Keratinocyte (primary cell): ENCODE measurements at regions not wholly inside any gene's neighbourhood (a gene's known extent, or its start where the extent isn't known, plus 50 kb on each side); places are given as distances from the start of the nearest gene placed in this dataset.

ENCODE experiments used
- DNase-seq: peaks from one replicate; pipeline ENCODE4 v3.0.0-alpha.2; 2011; ENCODE audit warnings: low read depth, missing footprints, low spot score
- FAIRE-seq: peaks from 2 replicates; lab custom pipeline; 2011; peaks lifted over from hg19 to GRCh38; lab: Jason Lieb, UNC
- H2AFZ ChIP-seq: 2 replicates; pipeline ENCODE4 v1.6.0; 2012; ENCODE audit warnings: low read length, control low read depth, inconsistent platforms; ENCODE audit not compliant: control insufficient read depth
- H3K27ac ChIP-seq: 2 replicates; pipeline ENCODE4 v1.5.1; 2011; ENCODE audit warnings: low read length; ENCODE audit not compliant: control insufficient read depth, insufficient read depth
- H3K27me3 ChIP-seq: 3 replicates; pipeline ENCODE4 v1.6.0; 2011; ENCODE audit warnings: low read length; ENCODE audit not compliant: control insufficient read depth, insufficient read depth; ENCODE audit errors: extremely low read depth
- H3K36me3 ChIP-seq, 2 experiments: 2 replicates in 1 of 2; 3 replicates in 1 of 2; pipeline ENCODE4 v1.5.1; 2011; ENCODE audit warnings: low read length in 2 of 2, mild to moderate bottlenecking in 1 of 2; ENCODE audit not compliant: control insufficient read depth in 2 of 2, insufficient read depth in 2 of 2; ENCODE audit errors: extremely low read depth in 1 of 2
- H3K4me1 ChIP-seq: 3 replicates; pipeline ENCODE4 v1.5.1; 2011; ENCODE audit warnings: low read length; ENCODE audit not compliant: control insufficient read depth, insufficient read depth; ENCODE audit errors: extremely low read depth
- H3K4me2 ChIP-seq: 3 replicates; pipeline ENCODE4 v1.6.0; 2011; ENCODE audit warnings: low read depth, low read length; ENCODE audit not compliant: control insufficient read depth, insufficient read depth; ENCODE audit errors: extremely low read depth
- H3K4me3 ChIP-seq, 3 experiments: fragments of 200-600 bp in 1 of 3; sonication (generic) in 1 of 3; 2 replicates in 2 of 3; 3 replicates in 1 of 3; pipeline ENCODE4 v1.5.1; 2011 to 2016; ENCODE audit warnings: low read length in 3 of 3, mild to moderate bottlenecking in 3 of 3, control low read depth in 2 of 3, inconsistent platforms in 1 of 3, low read depth in 1 of 3, mixed read lengths in 1 of 3, mixed run types in 1 of 3, moderate library complexity in 1 of 3; ENCODE audit not compliant: control insufficient read depth in 2 of 3, insufficient read depth in 2 of 3; ENCODE audit errors: extremely low read depth in 1 of 3
- H3K79me2 ChIP-seq: 2 replicates; pipeline ENCODE4 v1.6.0; 2012; ENCODE audit warnings: low read length; ENCODE audit not compliant: control insufficient read depth, insufficient read depth
- H3K9ac ChIP-seq: 3 replicates; pipeline ENCODE4 v1.6.0; 2011; ENCODE audit warnings: low read length; ENCODE audit not compliant: control insufficient read depth, insufficient read depth; ENCODE audit errors: extremely low read depth
- H3K9me1 ChIP-seq: 3 replicates; pipeline ENCODE4 v1.6.0; 2011; ENCODE audit warnings: low read length; ENCODE audit not compliant: control insufficient read depth, insufficient read depth; ENCODE audit errors: extremely low read depth
- H3K9me3 ChIP-seq: 2 replicates; pipeline ENCODE4 v1.5.1; 2012; ENCODE audit warnings: low read depth, low read length; ENCODE audit not compliant: control insufficient read depth
- H4K20me1 ChIP-seq: 3 replicates; pipeline ENCODE4 v1.6.0; 2011; ENCODE audit warnings: low read length; ENCODE audit not compliant: control insufficient read depth, insufficient read depth; ENCODE audit errors: extremely low read depth
- CTCF ChIP-seq, 3 experiments: IDR thresholded peaks in 1 of 3; conservative IDR thresholded peaks in 1 of 3; optimal IDR thresholded peaks in 1 of 3; 2 replicates in 2 of 3; 3 replicates in 1 of 3; pipeline versions ENCODE3 to v1.5.1; 2011; ENCODE audit warnings: low read length in 3 of 3, mild to moderate bottlenecking in 3 of 3, moderate library complexity in 2 of 3, control low read depth in 1 of 3, inconsistent platforms in 1 of 3; ENCODE audit not compliant: insufficient read depth in 2 of 3; ENCODE audit errors: extremely low read depth in 1 of 3
- EZH2 ChIP-seq: IDR thresholded peaks from one replicate; pipeline ENCODE4 v1.6.1; 2012; ENCODE audit warnings: inconsistent platforms, mild to moderate bottlenecking, low read length, moderate library complexity
- dilution Hi-C: fragments of 300-500 bp; cut with MboI; formaldehyde crosslinking; loops from one replicate; pipeline ENCODE4 v1.7.0; 2020; ENCODE audit warnings: low sequenced_read_pairs; ENCODE audit not compliant: extremely low pct_ligation_motif_present

- dilution Hi-C loops = no loop called here
- Histone ChIP-seq H3K79me2 (no peaks in the 10 kb centered on the region), H3K27me3 (no peaks in the 10 kb centered on the region), H3K36me3 (no peaks in the 10 kb centered on the region), H3K9me3 (no peaks in the 10 kb centered on the region), H4K20me1 (no peaks in the 10 kb centered on the region), H3K4me3 (no peak overlapping the region), H3K9me1 (no peaks in the 10 kb centered on the region), H2AFZ (no peak overlapping the region), H3K4me1 (no peaks in the 10 kb centered on the region), H3K27ac (no peak overlapping the region), H3K9ac (no peak overlapping the region), H3K4me2 (no peak overlapping the region)
- TF ChIP-seq EZH2 = no peak
- TF ChIP-seq CTCF (optimal IDR thresholded peaks at IDR 0.05 in 1 of 3, IDR thresholded peaks at IDR 0.05 in 1 of 3, conservative IDR thresholded peaks at IDR 0.05 in 1 of 3; ENCODE audit: extremely low read depth in 1 of 3, insufficient read depth in 2 of 3, low read length in 3 of 3) = no peak
- FAIRE-seq (no peak), DNase-seq (no peak)
Observed at GRCh38 chr2:118699447-118700175, 147.8 kb downstream of the EN1 start.

DNA sequence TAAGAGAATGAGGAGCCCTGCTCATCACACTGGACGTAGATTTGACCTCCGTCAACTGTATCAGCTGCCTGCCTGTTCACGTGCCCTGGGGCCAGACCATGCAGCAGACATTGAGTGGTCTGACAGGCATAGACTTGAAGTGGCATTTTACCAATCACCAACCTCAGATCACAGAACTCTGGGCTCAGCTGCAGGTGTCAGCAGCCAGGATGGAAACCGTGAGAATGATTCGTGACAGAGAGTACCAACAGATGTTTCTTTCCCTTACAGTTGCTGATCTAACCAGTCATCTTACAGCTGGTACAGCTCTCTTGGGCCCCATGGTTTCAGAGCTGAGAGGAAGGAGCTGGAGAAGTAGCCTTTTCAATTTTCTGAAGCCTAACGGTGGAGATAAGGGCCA, 148.9 kb downstream of the EN1 start:
- dilution Hi-C loops = no loop called here
- TF ChIP-seq CTCF (optimal IDR thresholded peaks at IDR 0.05 in 1 of 3, IDR thresholded peaks at IDR 0.05 in 1 of 3, conservative IDR thresholded peaks at IDR 0.05 in 1 of 3; ENCODE audit: extremely low read depth in 1 of 3, insufficient read depth in 2 of 3, low read length in 3 of 3) = no peak
- no peaks in the 10 kb centered on the region for H3K4me1 ChIP-seq
- no peaks in the 10 kb centered on the region for H3K36me3 ChIP-seq
- no peak overlapping the region for H3K4me3 ChIP-seq
- no peak for DNase-seq
- H3K9me3 ChIP-seq = no peaks in the 10 kb centered on the region
- H3K9ac ChIP-seq = no peak overlapping the region
- no peaks in the 10 kb centered on the region for H3K27me3 ChIP-seq
- no peaks in the 10 kb centered on the region for H3K9me1 ChIP-seq
- FAIRE-seq = no peak
- H3K79me2 ChIP-seq = no peaks in the 10 kb centered on the region
- no peak overlapping the region for H3K27ac ChIP-seq
- no peak overlapping the region for H3K4me2 ChIP-seq
- no peaks in the 10 kb centered on the region for H4K20me1 ChIP-seq
- H2AFZ ChIP-seq = no peak overlapping the region
